T47D (cell line): ENCODE measurements at regions not wholly inside any gene's neighbourhood (a gene's known extent, or its start where the extent isn't known, plus 50 kb on each side); places are given as distances from the start of the nearest gene placed in this dataset.
"Not testable (repeated sequence)": the region's sequence is repeated elsewhere in the genome, so short reads cannot be mapped to it uniquely, and the experiment has no call there.

Source experiments
- DNase-seq, 2 experiments: peaks; one replicate each; pipeline versions ENCODE4 v3.0.0 to v3.0.0-alpha.2; 2011 to 2012; ENCODE audit warnings: low read depth in 1 of 2, low spot score in 1 of 2
- JUND ChIP-seq: IDR thresholded peaks from 2 replicates; pipeline ENCODE4 v1.6.1; 2012; ENCODE audit warnings: low read depth
- in situ Hi-C: cut with HindIII; loops from 2 replicates; pipeline ENCODE4 v1.10.0; 2016; ENCODE audit warnings: low sequenced_read_pairs, low pct_unique_long_range_greater_than_20kb

DNA sequence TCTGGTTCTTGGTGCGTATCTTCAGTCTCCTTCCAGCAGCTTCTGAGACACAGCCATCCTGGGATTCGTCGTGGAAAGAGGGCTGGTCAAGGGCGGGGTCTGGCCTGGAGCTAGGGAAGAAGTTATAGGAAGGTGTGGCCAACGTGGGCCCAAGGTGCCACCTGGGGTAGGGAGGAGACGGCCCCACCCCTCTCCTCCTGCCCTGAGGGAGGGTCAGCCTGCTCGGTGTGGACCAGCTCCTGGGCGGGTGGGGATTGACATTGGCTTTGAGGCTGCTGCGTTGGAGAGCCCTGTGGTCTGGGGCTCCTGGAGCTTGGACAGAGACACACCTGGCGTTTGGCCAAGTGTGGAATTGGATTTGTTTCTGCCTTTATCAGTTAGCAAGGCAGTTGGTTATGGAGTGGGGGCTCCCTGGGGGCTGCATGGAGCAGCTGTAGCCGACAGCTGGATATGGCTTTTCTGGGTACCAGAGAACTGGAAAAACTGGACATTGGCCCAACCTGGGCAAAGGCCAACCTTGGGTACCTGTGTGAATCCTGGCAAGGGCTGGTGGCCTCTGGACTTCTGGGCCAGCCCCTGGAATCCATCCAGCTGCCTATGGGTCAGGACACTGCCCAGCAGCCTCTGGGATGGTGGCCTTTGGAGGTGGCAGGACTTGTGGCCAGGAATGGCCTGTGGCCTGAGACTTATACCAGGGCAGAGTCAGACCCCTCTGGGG, 75.7 kb upstream of the PPP1R26 start:
- in situ Hi-C loops: loop anchor here (25.0 kb wide), 1 partner anchor 317 kb away; the partner anchor contains the start of gene OLFM1
- peak in 1 of 2 experiments; percentile 94 for DNase-seq
- no peak for TF ChIP-seq JUND

DNA sequence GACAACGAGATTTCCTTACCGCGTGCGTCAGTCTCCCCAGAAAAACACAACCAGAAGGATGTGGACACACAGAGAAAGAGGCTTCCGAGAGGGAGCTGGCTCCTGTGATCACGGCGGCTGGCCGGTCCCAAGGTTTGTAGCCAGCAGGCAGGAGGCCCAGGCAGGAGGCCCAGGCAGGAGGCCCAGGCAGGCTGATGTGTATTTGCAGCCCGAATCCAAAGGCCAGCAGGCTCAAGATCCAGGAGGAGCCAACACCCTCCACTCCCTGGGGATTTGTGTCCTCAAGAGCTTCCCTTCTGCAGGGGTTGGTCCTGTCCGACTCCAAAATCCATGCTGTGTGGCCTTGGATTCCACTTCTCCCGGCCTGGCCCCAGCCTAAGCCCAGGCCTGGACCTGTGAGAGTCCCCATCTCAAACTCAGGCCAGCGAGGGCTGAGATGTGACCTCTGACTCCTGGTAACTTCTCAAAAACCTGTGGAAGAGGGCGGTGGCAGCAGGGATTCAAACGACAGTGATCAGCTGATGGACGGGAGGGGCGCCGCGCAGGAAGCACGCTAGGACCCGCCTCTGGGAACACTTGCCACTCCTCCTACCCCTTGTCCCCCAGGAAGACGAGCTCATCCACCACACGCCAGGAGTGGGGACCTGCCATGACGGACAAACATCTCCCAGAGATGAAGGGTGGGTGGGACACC, 75.0 kb upstream of the PPP1R26 start:
- TF ChIP-seq JUND: no peak
- DNase-seq: no peak
- in situ Hi-C loops: loop anchor here (25.0 kb wide), 1 partner anchor 317 kb away; the partner anchor contains the start of gene OLFM1

DNA sequence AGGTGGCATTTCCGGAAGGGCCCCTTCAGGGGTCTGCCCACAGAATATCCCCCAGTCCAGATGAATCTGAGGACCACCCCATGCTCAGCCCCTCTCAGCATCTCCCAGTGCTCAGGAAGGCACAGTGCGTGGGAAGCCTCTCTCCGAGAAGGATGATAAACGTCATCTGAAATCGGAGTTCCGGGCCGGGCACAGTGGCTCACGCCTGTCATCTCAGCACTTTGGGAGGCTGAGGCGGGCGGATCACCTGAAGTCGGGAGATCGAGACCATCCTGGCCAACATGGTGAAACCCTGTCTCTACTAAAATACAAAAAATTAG, 74.5 kb upstream of the PPP1R26 start:
- in situ Hi-C loops: loop anchor here (25.0 kb wide), 1 partner anchor 318 kb away; the partner anchor contains the start of gene OLFM1
- not testable (repeated sequence) for DNase-seq

DNA sequence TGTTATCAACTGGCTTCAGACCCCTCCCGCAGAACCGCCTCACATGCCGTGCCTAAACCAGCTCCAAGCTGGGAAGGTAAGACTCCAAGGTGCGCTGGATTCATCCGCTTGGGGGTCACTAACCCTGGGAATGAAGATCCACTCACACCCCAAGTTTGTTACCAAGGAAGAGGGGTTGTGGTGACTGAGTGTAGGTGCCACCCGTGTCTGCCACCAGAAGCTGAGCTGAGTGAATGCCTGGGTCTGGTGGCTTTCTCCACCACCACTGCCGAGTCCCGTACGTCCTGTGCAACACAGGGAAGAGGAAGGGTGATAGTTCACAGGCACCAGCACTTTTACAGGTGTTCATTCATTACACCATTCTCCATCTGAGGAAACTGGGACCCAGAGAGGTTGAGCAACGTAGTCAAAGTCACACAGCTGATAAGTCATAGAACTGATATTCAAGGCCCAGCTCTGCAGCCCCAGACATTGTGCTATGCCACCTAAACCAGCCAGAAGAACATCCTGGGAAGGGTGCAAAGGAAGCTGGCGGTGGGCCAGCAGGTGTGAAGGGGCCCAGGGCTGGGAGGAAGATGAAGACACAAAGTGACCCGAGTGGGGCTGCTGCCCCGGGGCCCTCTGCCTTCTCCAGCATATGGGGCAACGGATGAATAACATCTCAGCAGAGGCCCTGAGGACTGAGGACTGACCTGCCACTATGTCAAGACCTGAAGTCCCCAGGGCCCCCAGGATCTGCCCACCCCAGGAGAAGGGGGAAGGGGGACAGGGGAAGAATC, 70.9 kb upstream of the PPP1R26 start:
- in situ Hi-C loops: loop anchor here (25.0 kb wide), 1 partner anchor 321 kb away; the partner anchor contains the start of gene OLFM1
- DNase-seq: no peak
- TF ChIP-seq JUND: no peak

DNA sequence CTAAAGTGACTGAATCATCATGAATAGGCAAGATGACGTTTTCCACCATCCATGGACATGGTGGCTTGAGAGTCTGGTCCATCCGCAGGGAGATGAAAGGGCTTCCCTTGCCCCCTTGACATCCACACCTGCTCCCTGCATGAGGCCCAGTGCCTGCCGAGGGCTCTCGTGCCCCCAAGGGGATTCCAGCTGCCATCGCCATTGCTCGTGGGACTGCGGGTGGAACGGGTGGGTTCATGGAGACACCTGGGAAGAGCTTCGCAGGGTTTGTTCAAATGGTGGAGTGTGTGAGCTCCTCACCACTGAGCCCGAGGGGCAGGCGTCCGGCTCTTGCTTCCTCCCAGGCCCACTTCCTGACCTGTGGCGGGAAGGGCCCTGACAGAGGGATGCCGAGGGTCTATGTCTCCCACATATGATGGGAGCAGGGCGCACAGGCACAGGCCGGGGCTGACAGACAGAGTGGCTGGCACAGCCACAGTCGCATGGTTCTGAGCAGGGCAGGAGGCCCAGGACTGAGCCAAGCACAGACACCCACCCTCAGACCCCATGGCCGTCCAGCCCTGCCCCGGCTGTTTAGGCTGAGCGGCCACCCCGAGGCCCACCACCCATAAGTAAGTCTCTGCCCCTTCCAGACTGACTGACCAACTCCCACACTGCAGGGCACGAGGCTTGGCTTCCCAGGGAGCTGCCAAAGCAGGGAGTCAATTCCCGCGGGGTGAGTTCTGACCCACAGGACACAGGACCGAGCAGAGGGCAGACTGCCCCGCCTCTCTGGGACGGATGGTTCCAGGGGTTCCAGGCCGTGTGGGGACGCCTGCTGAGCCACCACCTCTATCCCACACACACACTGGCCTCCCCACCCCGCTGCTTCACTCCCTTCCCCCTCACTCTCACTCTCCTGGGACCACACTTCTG, 70.0 kb upstream of the PPP1R26 start:
- TF ChIP-seq JUND: no peak
- in situ Hi-C loops: loop anchor here (25.0 kb wide), 1 partner anchor 322 kb away; the partner anchor contains the start of gene OLFM1
- peak in 1 of 2 experiments; percentile 51 for DNase-seq

DNA sequence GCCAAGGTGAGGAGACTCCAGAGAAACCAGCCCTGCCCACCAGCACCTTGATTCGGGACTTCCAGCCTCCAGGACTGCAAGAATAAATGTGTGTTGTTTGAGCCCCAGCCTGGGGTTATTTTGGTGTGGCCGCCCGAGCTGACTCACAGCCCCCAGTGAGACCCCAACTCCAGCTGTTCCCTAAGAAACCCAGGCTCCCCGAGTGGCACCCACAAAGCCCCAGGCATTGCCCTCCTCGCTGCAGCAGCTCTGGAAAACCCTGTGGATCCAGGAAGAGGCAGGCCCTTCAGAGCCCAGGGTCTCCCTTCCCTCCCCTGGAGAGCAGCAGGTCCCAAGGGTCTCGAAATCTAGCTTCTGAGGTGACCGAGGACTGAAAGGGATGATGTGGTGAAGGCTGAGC, 69.2 kb upstream of the PPP1R26 start:
- no peak for DNase-seq
- no peak for TF ChIP-seq JUND
- in situ Hi-C loops: loop anchor here (25.0 kb wide), 1 partner anchor 323 kb away; the partner anchor contains the start of gene OLFM1

DNA sequence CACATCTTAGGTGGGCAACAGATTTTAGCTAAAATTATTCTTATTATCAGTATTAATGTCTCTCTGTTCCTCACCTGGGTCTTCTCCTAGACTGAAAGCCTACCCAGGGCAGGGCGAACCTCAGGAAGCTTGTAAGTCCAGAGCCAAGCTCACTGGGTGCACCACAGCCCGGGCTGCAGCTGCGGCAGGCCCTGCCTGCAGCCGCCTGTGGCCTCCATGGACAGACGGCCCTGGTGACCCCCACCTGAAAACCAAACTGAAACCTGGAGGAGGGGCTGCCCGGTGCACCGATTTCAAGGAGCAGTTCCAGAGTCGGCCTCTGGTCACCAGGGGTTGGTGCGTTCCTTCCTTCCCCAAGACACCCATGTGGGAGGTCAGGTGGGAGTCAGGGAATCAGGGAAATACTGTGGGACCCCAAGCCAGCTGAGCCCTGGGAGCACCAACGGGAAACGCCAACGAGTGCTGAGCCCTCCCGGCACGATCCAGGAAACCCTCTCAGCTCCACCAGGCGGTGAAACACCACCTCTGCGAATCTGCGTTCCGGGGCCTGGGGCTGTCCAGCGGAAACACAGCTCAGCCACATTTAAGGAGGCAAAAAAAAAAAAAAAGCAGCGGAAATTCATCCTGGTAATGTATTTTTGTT, 68.6 kb upstream of the PPP1R26 start:
- DNase-seq: no peak
- in situ Hi-C loops: loop anchor here (25.0 kb wide), 1 partner anchor 324 kb away; the partner anchor contains the start of gene OLFM1
- no peak for TF ChIP-seq JUND

DNA sequence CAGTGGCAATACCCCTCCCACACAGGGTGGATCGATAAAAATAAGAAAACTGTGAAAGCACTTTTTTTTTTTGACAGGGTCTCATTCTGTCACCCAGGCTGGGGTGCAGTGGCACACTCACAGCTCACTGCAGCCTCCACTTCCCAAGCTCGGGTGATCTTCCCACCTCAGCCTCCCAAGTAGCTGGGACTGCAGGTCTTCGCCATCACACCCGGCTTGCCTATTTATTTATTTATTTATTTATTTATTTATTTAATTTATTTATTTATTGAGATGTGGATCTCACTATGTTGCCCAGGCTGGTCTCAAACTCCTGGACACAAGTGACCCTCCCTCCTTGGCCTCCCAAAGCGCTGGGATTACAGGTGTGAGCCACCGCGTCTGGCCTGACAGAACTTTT, 68.0 kb upstream of the PPP1R26 start:
- in situ Hi-C loops: loop anchor here (25.0 kb wide), 1 partner anchor 324 kb away; the partner anchor contains the start of gene OLFM1

DNA sequence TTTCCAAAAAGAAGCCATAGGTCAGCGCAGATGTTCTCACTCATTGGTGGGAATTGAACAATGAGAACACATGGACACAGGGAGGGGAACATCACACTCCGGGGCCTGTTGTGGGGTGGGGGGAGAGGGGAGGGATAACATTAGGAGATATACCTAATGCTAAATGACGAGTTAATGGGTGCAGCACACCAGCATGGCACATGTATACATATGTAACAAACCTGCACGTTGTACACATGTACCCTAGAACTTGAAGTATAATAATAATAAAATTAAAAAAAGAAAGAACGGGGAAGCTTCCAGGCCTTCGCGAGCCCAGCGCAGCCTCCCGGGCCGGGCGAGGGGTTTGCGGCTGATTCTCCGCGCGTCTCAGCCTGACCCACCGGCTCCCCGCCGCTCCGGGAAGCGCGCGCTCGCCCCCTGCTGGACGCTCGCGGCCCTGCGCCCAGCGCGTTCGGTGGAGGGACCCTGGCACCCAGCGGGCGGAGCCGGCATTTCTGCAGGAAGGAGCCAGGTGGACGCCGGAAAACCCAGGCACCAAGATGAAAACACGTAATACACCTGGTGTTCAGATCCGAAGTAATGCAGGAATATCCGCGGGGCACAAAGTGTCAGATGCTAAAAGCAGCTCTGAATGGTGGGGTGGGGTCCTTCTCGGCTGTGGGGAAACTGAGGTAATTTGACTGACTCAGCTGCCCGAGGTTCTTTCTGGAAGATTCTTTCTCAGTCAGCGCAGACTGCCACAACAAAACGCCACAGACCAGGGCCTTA, 67.1 kb upstream of the PPP1R26 start:
- in situ Hi-C loops: loop anchor here (25.0 kb wide), 1 partner anchor 325 kb away; the partner anchor contains the start of gene OLFM1
- DNase-seq: peak; percentile 88 to 90

More for the DNA sequence above, 68.0 kb upstream of the PPP1R26 start:
- DNase-seq: not testable (repeated sequence)

DNA sequence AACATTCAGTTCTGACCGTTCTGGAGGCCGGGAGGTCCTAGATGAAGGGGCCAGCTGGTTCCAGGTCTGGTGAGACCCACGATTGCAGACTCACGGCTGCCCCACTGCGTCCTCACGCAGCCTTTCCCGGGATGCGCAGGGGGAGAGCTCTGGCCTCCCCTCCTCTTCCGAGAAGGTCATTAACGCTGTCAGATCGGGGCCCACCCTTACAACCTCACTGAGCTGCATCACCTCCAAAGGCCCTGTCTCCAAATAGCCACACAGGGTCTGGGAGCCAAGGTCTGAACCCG, 66.6 kb upstream of the PPP1R26 start:
- in situ Hi-C loops: loop anchor here (25.0 kb wide), 1 partner anchor 326 kb away; the partner anchor contains the start of gene OLFM1
- no peak for DNase-seq
- TF ChIP-seq JUND: no peak

DNA sequence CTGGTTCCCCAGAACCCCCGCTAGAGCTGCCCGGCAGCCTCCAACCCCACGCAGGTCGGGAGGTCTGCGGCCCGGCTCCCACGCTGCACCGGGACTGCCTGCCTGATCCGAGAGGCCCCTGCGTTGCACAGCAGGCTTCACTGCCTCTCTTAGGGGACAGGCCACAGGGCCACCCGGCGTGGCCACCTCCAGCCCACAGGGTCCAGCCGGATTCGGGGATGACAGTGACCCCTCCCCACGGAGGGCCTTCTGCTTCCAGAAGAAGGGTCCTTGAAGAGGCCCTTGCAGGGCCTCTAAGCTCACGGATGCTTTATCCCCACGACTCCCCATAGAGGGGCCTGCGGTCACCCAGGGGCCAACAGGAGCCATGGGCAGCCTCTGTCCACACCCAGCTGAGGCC, 66.1 kb upstream of the PPP1R26 start:
- no peak for TF ChIP-seq JUND
- in situ Hi-C loops: loop anchor here (25.0 kb wide), 1 partner anchor 326 kb away; the partner anchor contains the start of gene OLFM1
- no peak for DNase-seq
